ENCODE measurements at regions not wholly inside any gene's neighbourhood (a gene's known extent, or its start where the extent isn't known, plus 50 kb on each side); places are given as distances from the start of the nearest gene placed in this dataset.

DNA sequence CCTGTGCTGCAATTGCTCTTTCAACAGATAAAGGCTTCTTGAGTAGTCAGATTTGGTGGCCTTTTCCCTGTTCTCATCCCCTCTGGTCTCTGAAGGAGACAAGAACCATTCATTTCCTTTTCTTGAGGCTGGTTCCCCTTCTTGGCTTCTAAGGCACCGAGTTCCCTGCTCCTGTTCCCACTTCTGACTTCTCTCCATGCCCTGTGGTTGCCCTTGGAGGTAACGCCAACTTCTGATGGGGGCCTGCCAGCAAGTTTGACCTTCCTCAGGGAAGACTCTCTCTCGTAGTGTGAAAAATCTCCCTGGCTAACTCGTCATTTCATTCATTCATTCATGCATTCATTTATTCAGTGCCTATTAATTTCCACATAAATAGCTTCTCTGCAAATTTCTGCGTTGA, 302.4 kb upstream of the SOX11 start:
- TF ChIP-seq, protein P1, sequence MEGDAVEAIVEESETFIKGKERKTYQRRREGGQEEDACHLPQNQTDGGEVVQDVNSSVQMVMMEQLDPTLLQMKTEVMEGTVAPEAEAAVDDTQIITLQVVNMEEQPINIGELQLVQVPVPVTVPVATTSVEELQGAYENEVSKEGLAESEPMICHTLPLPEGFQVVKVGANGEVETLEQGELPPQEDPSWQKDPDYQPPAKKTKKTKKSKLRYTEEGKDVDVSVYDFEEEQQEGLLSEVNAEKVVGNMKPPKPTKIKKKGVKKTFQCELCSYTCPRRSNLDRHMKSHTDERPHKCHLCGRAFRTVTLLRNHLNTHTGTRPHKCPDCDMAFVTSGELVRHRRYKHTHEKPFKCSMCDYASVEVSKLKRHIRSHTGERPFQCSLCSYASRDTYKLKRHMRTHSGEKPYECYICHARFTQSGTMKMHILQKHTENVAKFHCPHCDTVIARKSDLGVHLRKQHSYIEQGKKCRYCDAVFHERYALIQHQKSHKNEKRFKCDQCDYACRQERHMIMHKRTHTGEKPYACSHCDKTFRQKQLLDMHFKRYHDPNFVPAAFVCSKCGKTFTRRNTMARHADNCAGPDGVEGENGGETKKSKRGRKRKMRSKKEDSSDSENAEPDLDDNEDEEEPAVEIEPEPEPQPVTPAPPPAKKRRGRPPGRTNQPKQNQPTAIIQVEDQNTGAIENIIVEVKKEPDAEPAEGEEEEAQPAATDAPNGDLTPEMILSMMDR (IDR thresholded peaks at IDR 0.05), result no peak
- TF ChIP-seq POLR2A (IDR thresholded peaks at IDR 0.05), result no peak

Data from thyroid gland (tissue), 4 donors.